Lower leg skin (tissue), 3 donors: ENCODE measurements at regions not wholly inside any gene's neighbourhood (a gene's known extent, or its start where the extent isn't known, plus 50 kb on each side); places are given as distances from the start of the nearest gene placed in this dataset.

Source experiments
- POLR2A ChIP-seq, 2 donors: fragments of 450-650 bp; IDR thresholded peaks; one replicate each; pipeline ENCODE4 v1.6.1; 2016 to 2017; ENCODE audit warnings: antibody characterized with exemption in 2 of 2, mild to moderate bottlenecking in 1 of 2, moderate library complexity in 1 of 2
- TF ChIP-seq, protein P1 (sequence below), 3 donors: fragments of 450-650 bp; IDR thresholded peaks; one replicate each; pipeline ENCODE4 v1.5.1; 2016; ENCODE audit warnings: antibody characterized with exemption in 3 of 3, mild to moderate bottlenecking in 3 of 3, moderate library complexity in 2 of 3

GRCh38 chr9:13627071-13627470, 347.6 kb upstream of the MPDZ start:
- TF ChIP-seq, protein P1, sequence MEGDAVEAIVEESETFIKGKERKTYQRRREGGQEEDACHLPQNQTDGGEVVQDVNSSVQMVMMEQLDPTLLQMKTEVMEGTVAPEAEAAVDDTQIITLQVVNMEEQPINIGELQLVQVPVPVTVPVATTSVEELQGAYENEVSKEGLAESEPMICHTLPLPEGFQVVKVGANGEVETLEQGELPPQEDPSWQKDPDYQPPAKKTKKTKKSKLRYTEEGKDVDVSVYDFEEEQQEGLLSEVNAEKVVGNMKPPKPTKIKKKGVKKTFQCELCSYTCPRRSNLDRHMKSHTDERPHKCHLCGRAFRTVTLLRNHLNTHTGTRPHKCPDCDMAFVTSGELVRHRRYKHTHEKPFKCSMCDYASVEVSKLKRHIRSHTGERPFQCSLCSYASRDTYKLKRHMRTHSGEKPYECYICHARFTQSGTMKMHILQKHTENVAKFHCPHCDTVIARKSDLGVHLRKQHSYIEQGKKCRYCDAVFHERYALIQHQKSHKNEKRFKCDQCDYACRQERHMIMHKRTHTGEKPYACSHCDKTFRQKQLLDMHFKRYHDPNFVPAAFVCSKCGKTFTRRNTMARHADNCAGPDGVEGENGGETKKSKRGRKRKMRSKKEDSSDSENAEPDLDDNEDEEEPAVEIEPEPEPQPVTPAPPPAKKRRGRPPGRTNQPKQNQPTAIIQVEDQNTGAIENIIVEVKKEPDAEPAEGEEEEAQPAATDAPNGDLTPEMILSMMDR (IDR thresholded peaks at IDR 0.05) = no peak
- TF ChIP-seq POLR2A (IDR thresholded peaks at IDR 0.05) = no peak
